Kidney tubule cell (primary cell): ENCODE measurements at regions not wholly inside any gene's neighbourhood (a gene's known extent, or its start where the extent isn't known, plus 50 kb on each side); places are given as distances from the start of the nearest gene placed in this dataset.
"Not testable (repeated sequence)": the region's sequence is repeated elsewhere in the genome, so short reads cannot be mapped to it uniquely, and the experiment has no call there.

Source experiments
- DNase-seq: peaks from one replicate; pipeline ENCODE4 v3.0.0-alpha.2; 2018; ENCODE audit warnings: low spot score

GRCh38 chr5:42989190-42989589 is 50.9 kb downstream of the ANXA2R start:
- no peak for DNase-seq

- DNase-seq = no peak
These were observed 51.6 kb downstream of the ANXA2R start for GRCh38 chr5:42988568-42988967.

GRCh38 chr5:42985129-42986037 is 54.7 kb downstream of the ANXA2R start:
- peak; percentile 80 for DNase-seq

- peak; percentile 45 for DNase-seq
These were observed 55.8 kb downstream of the ANXA2R start for GRCh38 chr5:42984307-42984706.

- peak; percentile 16 for DNase-seq
These were observed 58.0 kb downstream of the ANXA2R start for GRCh38 chr5:42982107-42982622.

- not testable (repeated sequence) for DNase-seq
These were observed 58.6 kb downstream of the ANXA2R start for GRCh38 chr5:42981417-42982106.

- DNase-seq = not testable (repeated sequence)
These were observed 59.1 kb downstream of the ANXA2R start for GRCh38 chr5:42981015-42981414.

- DNase-seq = not testable (repeated sequence)
These were observed 59.7 kb downstream of the ANXA2R start for GRCh38 chr5:42980391-42980790.

GRCh38 chr5:42979242-42979641 is 60.9 kb downstream of the ANXA2R start:
- not testable (repeated sequence) for DNase-seq

GRCh38 chr5:42974536-42974935 is 65.6 kb downstream of the ANXA2R start:
- peak; percentile 63 for DNase-seq

- DNase-seq = no peak
These were observed 69.2 kb downstream of the ANXA2R start for GRCh38 chr5:42970636-42971559.

GRCh38 chr5:42965934-42966333 is 74.2 kb downstream of the ANXA2R start:
- DNase-seq = no peak

- DNase-seq = no peak
These were observed 76.7 kb downstream of the ANXA2R start for GRCh38 chr5:42963412-42963811.

- DNase-seq = no peak
These were observed 78.0 kb downstream of the ANXA2R start for GRCh38 chr5:42962124-42962523.

GRCh38 chr5:42960506-42960905 is 79.6 kb downstream of the ANXA2R start:
- DNase-seq = no peak

GRCh38 chr5:42956551-42956950 is 83.6 kb downstream of the ANXA2R start:
- DNase-seq = no peak

GRCh38 chr5:42953041-42953440 is 87.1 kb downstream of the ANXA2R start:
- DNase-seq = no peak

GRCh38 chr5:42952578-42952974 is 87.5 kb downstream of the ANXA2R start:
- DNase-seq = no peak

- DNase-seq = no peak
These were observed 88.8 kb downstream of the ANXA2R start for GRCh38 chr5:42951293-42951840.

GRCh38 chr5:42950456-42951292 is 89.4 kb downstream of the ANXA2R start:
- DNase-seq = peak; percentile 100

GRCh38 chr5:42950116-42950455 is 90.0 kb downstream of the ANXA2R start:
- no peak for DNase-seq
